H9 (cell line): ENCODE measurements at regions not wholly inside any gene's neighbourhood (a gene's known extent, or its start where the extent isn't known, plus 50 kb on each side); places are given as distances from the start of the nearest gene placed in this dataset.
"Not testable (repeated sequence)": the region's sequence is repeated elsewhere in the genome, so short reads cannot be mapped to it uniquely, and the experiment has no call there.

ENCODE experiments used
- DNase-seq: peaks from one replicate; pipeline ENCODE4 v3.0.0-alpha.2; 2017
- H2AFZ ChIP-seq: one replicate; pipeline ENCODE4 v1.6.1; 2013; ENCODE audit warnings: mild to moderate bottlenecking, low read length, control low read depth, moderate library complexity
- H2AK5ac ChIP-seq: 2 replicates; pipeline ENCODE4 v1.6.1; 2013; ENCODE audit warnings: low read length, control low read depth, mixed read lengths; ENCODE audit not compliant: insufficient read length
- H2BK120ac ChIP-seq: one replicate; pipeline ENCODE4 v1.6.1; 2013; ENCODE audit warnings: low read depth, mild to moderate bottlenecking, low read length, control low read depth, inconsistent platforms; ENCODE audit not compliant: poor library complexity, severe bottlenecking
- H2BK12ac ChIP-seq: 2 replicates; pipeline ENCODE4 v1.6.1; 2013; ENCODE audit warnings: low read length, control low read depth, mixed read lengths, low read depth; ENCODE audit not compliant: insufficient read length
- H2BK15ac ChIP-seq: 2 replicates; pipeline ENCODE4 v1.6.1; 2013; ENCODE audit warnings: low read depth, low read length, control low read depth
- H2BK20ac ChIP-seq: one replicate; pipeline ENCODE4 v1.6.1; 2013; ENCODE audit warnings: low read depth, mild to moderate bottlenecking, low read length, control low read depth, inconsistent platforms; ENCODE audit not compliant: poor library complexity, severe bottlenecking
- H2BK5ac ChIP-seq: 2 replicates; pipeline ENCODE4 v1.6.1; 2013; ENCODE audit warnings: low read length, control low read depth, mixed read lengths; ENCODE audit not compliant: insufficient read length
- H3K14ac ChIP-seq: 2 replicates; pipeline ENCODE4 v1.6.1; 2013; ENCODE audit warnings: low read length, control low read depth; ENCODE audit not compliant: insufficient read depth
- H3K18ac ChIP-seq: 2 replicates; pipeline ENCODE4 v1.6.1; 2013; ENCODE audit warnings: low read depth, mild to moderate bottlenecking, mixed read lengths, low read length, control low read depth; ENCODE audit not compliant: insufficient read length
- H3K23ac ChIP-seq: 2 replicates; pipeline ENCODE4 v1.6.1; 2013; ENCODE audit warnings: low read length, control low read depth, mixed read lengths, low read depth; ENCODE audit not compliant: insufficient read length
- H3K23me2 ChIP-seq: 2 replicates; pipeline ENCODE4 v1.6.1; 2013; ENCODE audit warnings: low read depth, mild to moderate bottlenecking, mixed read lengths, low read length, control low read depth; ENCODE audit not compliant: insufficient read length, poor library complexity, severe bottlenecking
- H3K27ac ChIP-seq: 2 replicates; pipeline ENCODE4 v1.5.1; 2013; ENCODE audit warnings: low read length, control low read depth, mixed read lengths, low read depth; ENCODE audit not compliant: insufficient read length
- H3K27me3 ChIP-seq: 2 replicates; pipeline ENCODE4 v1.6.1; 2013; ENCODE audit warnings: low read length, control low read depth, inconsistent platforms; ENCODE audit not compliant: insufficient read depth
- H3K4ac ChIP-seq: 2 replicates; pipeline ENCODE4 v1.6.1; 2013; ENCODE audit warnings: low read depth, mild to moderate bottlenecking, control low read depth, inconsistent platforms, low read length, moderate library complexity
- H3K4me1 ChIP-seq: 2 replicates; pipeline ENCODE4 v1.6.1; 2013; ENCODE audit warnings: low read length, control low read depth, inconsistent platforms; ENCODE audit not compliant: insufficient read depth
- H3K4me2 ChIP-seq: 2 replicates; pipeline ENCODE4 v1.6.1; 2013; ENCODE audit warnings: low read length, control low read depth, mixed read lengths; ENCODE audit not compliant: insufficient read length, insufficient read depth
- H3K56ac ChIP-seq: 2 replicates; pipeline ENCODE4 v1.6.1; 2013; ENCODE audit warnings: low read depth, mild to moderate bottlenecking, mixed read lengths, low read length, control low read depth; ENCODE audit not compliant: insufficient read length
- H3K79me1 ChIP-seq: 2 replicates; pipeline ENCODE4 v1.6.1; 2013; ENCODE audit warnings: low read depth, mild to moderate bottlenecking, moderate library complexity, low read length, control low read depth, inconsistent platforms; ENCODE audit not compliant: insufficient read depth, poor library complexity, severe bottlenecking
- H3K79me2 ChIP-seq: 2 replicates; pipeline ENCODE4 v1.6.1; 2013; ENCODE audit warnings: low read length, control low read depth, inconsistent platforms; ENCODE audit not compliant: insufficient read depth
- H3K9ac ChIP-seq: 2 replicates; pipeline ENCODE4 v1.6.1; 2013; ENCODE audit warnings: low read length, control low read depth, mixed read lengths; ENCODE audit not compliant: insufficient read length; ENCODE audit errors: extremely low read depth
- H3K9me3 ChIP-seq: one replicate; pipeline ENCODE4 v1.6.1; 2013; ENCODE audit warnings: low read depth, low read length, inconsistent platforms; ENCODE audit not compliant: control insufficient read depth
- H3T11ph ChIP-seq: one replicate; pipeline ENCODE4 v1.6.1; 2013; ENCODE audit warnings: mild to moderate bottlenecking, low read length, control low read depth, inconsistent platforms
- H4K20me1 ChIP-seq: one replicate; pipeline ENCODE4 v1.6.1; 2013; ENCODE audit not compliant: control insufficient read depth, insufficient read length, insufficient read depth
- H4K5ac ChIP-seq: 2 replicates; pipeline ENCODE4 v1.6.1; 2013; ENCODE audit warnings: low read depth, mild to moderate bottlenecking, mixed read lengths, low read length, control low read depth; ENCODE audit not compliant: insufficient read length
- H4K8ac ChIP-seq: replicated peaks from 2 replicates; pipeline ENCODE4 v1.6.1; 2013; ENCODE audit warnings: low read length, control low read depth, mixed read lengths, low read depth; ENCODE audit not compliant: insufficient read length
- H4K91ac ChIP-seq: 2 replicates; pipeline ENCODE4 v1.6.1; 2013; ENCODE audit warnings: low read depth, mild to moderate bottlenecking, moderate library complexity, mixed read lengths, low read length, control low read depth; ENCODE audit not compliant: insufficient read length
- H3K27ac Mint-ChIP-seq, 3 experiments: 2 replicates in 2 of 3; 3 replicates in 1 of 3; pipeline ENCODE4 v1.8.0; 2020 to 2021; ENCODE audit warnings: mixed read lengths in 3 of 3, mild to moderate bottlenecking in 1 of 3, moderate library complexity in 1 of 3
- H3K27me3 Mint-ChIP-seq: 2 replicates; pipeline ENCODE4 v1.8.0; 2021; ENCODE audit warnings: low read depth, mild to moderate bottlenecking, moderate library complexity, mixed read lengths
- H3K36me3 Mint-ChIP-seq, 3 experiments: 2 replicates in 2 of 3; 3 replicates in 1 of 3; pipeline ENCODE4 v1.8.0; 2020 to 2021; ENCODE audit warnings: low read depth in 3 of 3, mixed read lengths in 3 of 3; ENCODE audit not compliant: insufficient read depth in 1 of 3
- H3K4me1 Mint-ChIP-seq, 2 experiments: 2 replicates each; pipeline ENCODE4 v1.8.0; 2020; ENCODE audit warnings: mixed read lengths in 2 of 2
- H3K4me3 Mint-ChIP-seq, 2 experiments: 2 replicates in 1 of 2; 3 replicates in 1 of 2; pipeline ENCODE4 v1.8.0; 2020 to 2021; ENCODE audit warnings: mild to moderate bottlenecking in 2 of 2, mixed read lengths in 2 of 2, moderate library complexity in 1 of 2
- H3K9me3 Mint-ChIP-seq, 2 experiments: 2 replicates in 1 of 2; 3 replicates in 1 of 2; pipeline ENCODE4 v1.8.0; 2020; ENCODE audit warnings: mild to moderate bottlenecking in 2 of 2, mixed read lengths in 2 of 2, moderate library complexity in 1 of 2
- WGBS: extraction: QIAGEN DNeasy Blood & Tissue Kit; methylation state at CpG from one replicate; pipeline ENCODE4 v1.1.7; 2013; ENCODE audit warnings: missing lambda C conversion rate, low lambda C conversion rate, mixed read lengths; ENCODE audit not compliant: insufficient read length; ENCODE audit errors: extremely low coverage; 5-methylcytosine and 5-hydroxymethylcytosine counted together
- TF ChIP-seq, protein P1 (sequence below): fragments of 200-600 bp; sonication (generic); conservative IDR thresholded peaks from 3 replicates; pipeline ENCODE4 v1.8.0; 2021; ENCODE audit warnings: antibody characterized with exemption, mild to moderate bottlenecking

DNA sequence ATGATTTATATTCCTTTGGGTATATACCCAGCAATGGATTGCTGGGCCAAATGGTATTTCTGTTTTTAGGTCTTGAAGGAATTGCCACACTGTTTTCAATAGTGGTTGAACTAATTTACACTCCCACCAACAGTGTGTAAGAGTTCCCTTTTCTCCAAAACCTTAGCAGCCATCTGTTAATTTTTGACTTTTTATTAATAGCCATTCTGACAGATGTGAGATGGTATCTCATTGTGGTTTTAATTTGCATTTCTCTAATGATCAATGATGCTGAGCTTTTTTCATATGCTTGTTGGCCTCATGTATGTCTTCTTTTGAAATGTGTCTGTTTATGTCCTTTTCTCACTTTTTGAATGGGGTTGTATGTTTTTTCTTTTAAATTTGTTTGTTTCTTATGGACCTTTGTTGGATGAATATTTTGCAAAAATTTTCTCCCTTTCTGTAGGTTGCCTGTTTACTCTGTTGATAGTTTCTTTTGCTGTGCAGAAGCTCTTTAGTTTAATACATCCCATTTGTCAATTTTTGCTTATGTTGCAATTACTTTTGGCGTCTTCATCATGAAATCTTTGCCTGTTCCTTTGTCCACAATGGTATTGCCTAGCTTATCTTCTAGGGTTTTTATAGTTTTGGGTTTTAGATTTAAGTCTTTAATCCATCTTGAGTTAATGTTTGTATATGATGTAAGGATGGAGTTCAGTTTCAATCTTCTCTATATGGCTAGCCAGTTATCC, 119.7 kb upstream of the XIRP2 start:
- Histone ChIP-seq H3K9ac (no peak overlapping the region), H4K91ac (no peak overlapping the region), H2BK120ac (no peak overlapping the region), H3K14ac (no peak overlapping the region), H3K9me3 (no peaks in the 10 kb centered on the region), H3K56ac (no peak overlapping the region), H2BK20ac (no peak overlapping the region), H3K4ac (no peak overlapping the region), H3K79me2 (no peaks in the 10 kb centered on the region), H2BK15ac (no peak overlapping the region), H2AK5ac (no peak overlapping the region), H3K18ac (no peak overlapping the region), H4K5ac (no peak overlapping the region), H3K23me2 (no peaks in the 10 kb centered on the region), H3K23ac (no peak overlapping the region), H3T11ph (no peak overlapping the region), H3K4me2 (no peak overlapping the region), H2AFZ (no peak overlapping the region), H4K8ac (no peak overlapping the region), H3K27ac (no peak overlapping the region), H3K27me3 (no peaks in the 10 kb centered on the region), H3K79me1 (no peaks in the 10 kb centered on the region), H3K4me1 (peaks cover 9% of the 10 kb centered on the region), H4K20me1 (no peaks in the 10 kb centered on the region), H2BK12ac (no peak overlapping the region), H2BK5ac (no peak overlapping the region)
- Mint-ChIP-seq H3K27me3 (no peaks in the 10 kb centered on the region), H3K4me3 (no peak overlapping the region), H3K9me3 (peaks cover 14 to 18% of the 10 kb centered on the region in 2 experiments; a peak in 4 of 5 replicates), H3K4me1 (peaks cover 42 to 50% of the 10 kb centered on the region in 2 experiments), H3K27ac (no peak overlapping the region), H3K36me3 (peaks cover 0 to 13% (median 12%) of the 10 kb centered on the region in 3 experiments; a peak in 6 of 7 replicates)
- TF ChIP-seq, protein P1, sequence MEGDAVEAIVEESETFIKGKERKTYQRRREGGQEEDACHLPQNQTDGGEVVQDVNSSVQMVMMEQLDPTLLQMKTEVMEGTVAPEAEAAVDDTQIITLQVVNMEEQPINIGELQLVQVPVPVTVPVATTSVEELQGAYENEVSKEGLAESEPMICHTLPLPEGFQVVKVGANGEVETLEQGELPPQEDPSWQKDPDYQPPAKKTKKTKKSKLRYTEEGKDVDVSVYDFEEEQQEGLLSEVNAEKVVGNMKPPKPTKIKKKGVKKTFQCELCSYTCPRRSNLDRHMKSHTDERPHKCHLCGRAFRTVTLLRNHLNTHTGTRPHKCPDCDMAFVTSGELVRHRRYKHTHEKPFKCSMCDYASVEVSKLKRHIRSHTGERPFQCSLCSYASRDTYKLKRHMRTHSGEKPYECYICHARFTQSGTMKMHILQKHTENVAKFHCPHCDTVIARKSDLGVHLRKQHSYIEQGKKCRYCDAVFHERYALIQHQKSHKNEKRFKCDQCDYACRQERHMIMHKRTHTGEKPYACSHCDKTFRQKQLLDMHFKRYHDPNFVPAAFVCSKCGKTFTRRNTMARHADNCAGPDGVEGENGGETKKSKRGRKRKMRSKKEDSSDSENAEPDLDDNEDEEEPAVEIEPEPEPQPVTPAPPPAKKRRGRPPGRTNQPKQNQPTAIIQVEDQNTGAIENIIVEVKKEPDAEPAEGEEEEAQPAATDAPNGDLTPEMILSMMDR: no peak
- no CpG with 5 or more reads among the region's 1 CpG for WGBS
- no peak for DNase-seq

DNA sequence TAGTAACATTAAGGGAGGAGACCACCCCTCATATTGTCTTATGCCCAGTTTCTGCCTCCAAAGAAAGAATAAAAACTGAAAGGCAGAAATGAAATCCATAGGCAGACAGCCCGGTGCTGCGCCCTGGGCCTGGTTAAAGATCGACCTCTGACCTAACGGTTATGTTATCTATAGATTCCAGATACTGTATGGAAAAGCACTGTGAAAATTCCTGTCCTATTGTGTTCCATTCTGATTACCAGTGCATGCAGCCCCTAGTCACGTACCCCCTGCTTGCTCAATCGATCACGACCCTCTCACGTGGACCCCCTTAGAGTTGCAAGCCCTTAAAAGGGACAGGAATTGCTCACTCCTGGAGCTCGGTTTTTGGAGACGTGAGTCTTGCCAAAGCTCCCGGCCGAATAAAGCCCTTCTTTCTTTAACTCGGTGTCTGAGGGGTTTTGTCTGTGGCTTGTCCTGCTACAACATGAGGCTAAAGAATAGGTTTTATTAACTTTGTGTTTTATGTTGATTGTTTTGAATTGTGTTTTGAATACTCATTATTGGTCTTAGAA, 121.4 kb upstream of the XIRP2 start:
- H3K9me3 ChIP-seq, H3K4ac ChIP-seq, H4K91ac ChIP-seq, H3K56ac ChIP-seq, H2BK20ac ChIP-seq, H3K18ac ChIP-seq, H2AK5ac ChIP-seq, H2BK15ac ChIP-seq, H3K79me2 ChIP-seq, H2BK5ac ChIP-seq, H3K9ac ChIP-seq, H2AFZ ChIP-seq, H3K4me3 Mint-ChIP-seq, H3K4me2 ChIP-seq, H3K27me3 ChIP-seq, H3K27ac ChIP-seq, H3K4me1 ChIP-seq, H3K14ac ChIP-seq, DNase-seq, H3K27me3 Mint-ChIP-seq, H2BK120ac ChIP-seq, H4K20me1 ChIP-seq, H3K23me2 ChIP-seq, H2BK12ac ChIP-seq, H4K5ac ChIP-seq, H4K8ac ChIP-seq, H3K79me1 ChIP-seq, H3K23ac ChIP-seq, H3T11ph ChIP-seq: not testable (repeated sequence)
- Mint-ChIP-seq H3K36me3 (peaks cover 0 to 13% (median 12%) of the 10 kb centered on the region in 3 experiments; a peak in 6 of 7 replicates), H3K27ac (peak overlapping the region in 2 of 3 experiments; percentile 41 to 91; a peak in 3 of 7 replicates), H3K9me3 (peaks cover 14 to 18% of the 10 kb centered on the region in 2 experiments; a peak in 4 of 5 replicates), H3K4me1 (peaks cover 29 to 34% of the 10 kb centered on the region in 2 experiments)
- WGBS: no CpG with 5 or more reads among the region's 13 CpGs
